ENCODE measurements at regions not wholly inside any gene's neighbourhood (a gene's known extent, or its start where the extent isn't known, plus 50 kb on each side); places are given as distances from the start of the nearest gene placed in this dataset.

- TF ChIP-seq TCF7 (IDR thresholded peaks at IDR 0.05; ENCODE audit: borderline replicate concordance) (no peak), ZBTB11 (CRISPR knock-in tag; IDR thresholded peaks at IDR 0.05) (no peak), ZNF687 (IDR thresholded peaks at IDR 0.05) (no peak), NFYB (IDR thresholded peaks at IDR 0.05; ENCODE audit: insufficient read depth, low read depth, low read length) (no peak), REST (IDR thresholded peaks at IDR 0.05; ENCODE audit: low read depth, low read length) (no peak), ZNF274 (IDR thresholded peaks at IDR 0.05; ENCODE audit: insufficient read depth, insufficient read length) (no peak), CTCF (IDR thresholded peaks at IDR 0.05 in 2 of 3, conservative IDR thresholded peaks at IDR 0.05 in 1 of 3; ENCODE audit: control insufficient read depth in 2 of 3, extremely low read depth in 1 of 3, insufficient read depth in 1 of 3, low read depth in 3 of 3, low read length in 3 of 3) (no peak), CHD1 (IDR thresholded peaks at IDR 0.05; ENCODE audit: low read depth, low read length) (no peak), NFXL1 (IDR thresholded peaks at IDR 0.05; ENCODE audit: borderline replicate concordance) (no peak), JUND (IDR thresholded peaks at IDR 0.05; ENCODE audit: low read depth, low read length) (no peak), POLR2A (IDR thresholded peaks at IDR 0.05; ENCODE audit: low read depth, low read length) (no peak), POLR2AphosphoS5 (IDR thresholded peaks at IDR 0.05; ENCODE audit: low read length) (no peak)
These were observed 1228.1 kb upstream of the GYPC start for GRCh38 chr2:125427721-125428315.

Data from GM12878 (cell line).